ENCODE measurements at regions not wholly inside any gene's neighbourhood (a gene's known extent, or its start where the extent isn't known, plus 50 kb on each side); places are given as distances from the start of the nearest gene placed in this dataset.

DNA sequence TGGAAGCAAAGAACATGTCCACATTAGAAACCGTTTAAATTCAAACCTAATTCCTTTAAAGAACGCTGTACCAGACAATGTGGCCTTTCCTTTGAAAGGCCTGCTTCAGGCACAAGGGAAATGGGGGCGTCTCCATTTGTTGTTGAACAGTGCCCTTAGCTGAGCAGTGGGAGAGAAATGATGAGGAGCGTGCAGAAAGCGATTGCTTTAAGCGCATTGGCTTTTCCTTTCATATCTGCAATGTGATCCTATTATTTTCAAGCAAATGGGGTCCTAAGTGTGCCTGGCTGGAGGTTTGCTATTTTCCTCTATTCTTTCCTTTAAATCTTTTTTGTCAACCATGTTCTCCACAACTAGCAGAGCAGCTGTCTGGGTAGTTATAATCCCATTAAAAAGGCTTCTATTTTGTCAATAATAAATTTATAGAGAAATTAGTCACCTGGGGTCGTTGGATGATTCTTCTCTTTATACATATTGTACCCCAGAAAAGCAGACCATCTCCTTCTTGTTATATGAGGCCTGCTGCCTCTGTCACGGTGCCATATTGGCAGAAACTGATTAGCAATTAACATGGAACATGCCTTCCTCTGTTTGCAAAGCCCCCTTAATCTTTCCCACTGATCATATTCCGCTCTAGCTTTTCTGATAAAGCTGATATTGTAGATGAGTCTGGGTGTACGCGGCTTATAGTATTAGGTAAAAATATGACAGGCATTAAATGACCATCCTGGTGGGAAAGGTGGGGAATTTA, 151.1 kb upstream of the JAG1 start:
- Histone ChIP-seq H3K27ac (ENCODE audit: low read length) (no peak overlapping the region), H3K4me1 (ENCODE audit: low read length) (no peaks in the 10 kb centered on the region), H3K79me2 (ENCODE audit: low read length) (no peaks in the 10 kb centered on the region), H3K4me2 (ENCODE audit: low read length) (no peak overlapping the region), H3K4me3 (ENCODE audit: low read length) (no peak overlapping the region), H2AFZ (ENCODE audit: low read depth, low read length) (no peak overlapping the region), H3K9ac (ENCODE audit: low read length) (no peak overlapping the region), H3K36me3 (replicated peaks; ENCODE audit: low read depth, low read length) (no peaks in the 10 kb centered on the region), H3K27me3 (ENCODE audit: low read depth, low read length) (no peaks in the 10 kb centered on the region), H4K20me1 (ENCODE audit: insufficient read depth, low read length) (no peaks in the 10 kb centered on the region), H3K9me3 (ENCODE audit: insufficient read depth, low read length) (no peaks in the 10 kb centered on the region)
- TF ChIP-seq, protein P1, sequence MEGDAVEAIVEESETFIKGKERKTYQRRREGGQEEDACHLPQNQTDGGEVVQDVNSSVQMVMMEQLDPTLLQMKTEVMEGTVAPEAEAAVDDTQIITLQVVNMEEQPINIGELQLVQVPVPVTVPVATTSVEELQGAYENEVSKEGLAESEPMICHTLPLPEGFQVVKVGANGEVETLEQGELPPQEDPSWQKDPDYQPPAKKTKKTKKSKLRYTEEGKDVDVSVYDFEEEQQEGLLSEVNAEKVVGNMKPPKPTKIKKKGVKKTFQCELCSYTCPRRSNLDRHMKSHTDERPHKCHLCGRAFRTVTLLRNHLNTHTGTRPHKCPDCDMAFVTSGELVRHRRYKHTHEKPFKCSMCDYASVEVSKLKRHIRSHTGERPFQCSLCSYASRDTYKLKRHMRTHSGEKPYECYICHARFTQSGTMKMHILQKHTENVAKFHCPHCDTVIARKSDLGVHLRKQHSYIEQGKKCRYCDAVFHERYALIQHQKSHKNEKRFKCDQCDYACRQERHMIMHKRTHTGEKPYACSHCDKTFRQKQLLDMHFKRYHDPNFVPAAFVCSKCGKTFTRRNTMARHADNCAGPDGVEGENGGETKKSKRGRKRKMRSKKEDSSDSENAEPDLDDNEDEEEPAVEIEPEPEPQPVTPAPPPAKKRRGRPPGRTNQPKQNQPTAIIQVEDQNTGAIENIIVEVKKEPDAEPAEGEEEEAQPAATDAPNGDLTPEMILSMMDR (IDR thresholded peaks at IDR 0.05; ENCODE audit: low read depth, low read length): no peak
- no peak for TF ChIP-seq EZH2phosphoT487 (IDR thresholded peaks at IDR 0.05; ENCODE audit: low read depth)

- TF ChIP-seq, protein P1 (IDR thresholded peaks at IDR 0.05; ENCODE audit: low read depth, low read length): no peak
- TF ChIP-seq EZH2phosphoT487 (IDR thresholded peaks at IDR 0.05; ENCODE audit: low read depth): no peak
- H3K9me3 ChIP-seq (ENCODE audit: insufficient read depth, low read length): no peaks in the 10 kb centered on the region
- H3K36me3 ChIP-seq (replicated peaks; ENCODE audit: low read depth, low read length): no peaks in the 10 kb centered on the region
- H3K27me3 ChIP-seq (ENCODE audit: low read depth, low read length): no peaks in the 10 kb centered on the region
- H3K4me3 ChIP-seq (ENCODE audit: low read length): no peak overlapping the region
- no peak overlapping the region for H2AFZ ChIP-seq (ENCODE audit: low read depth, low read length)
- no peak overlapping the region for H3K9ac ChIP-seq (ENCODE audit: low read length)
- no peak overlapping the region for H3K27ac ChIP-seq (ENCODE audit: low read length)
- H4K20me1 ChIP-seq (ENCODE audit: insufficient read depth, low read length): no peaks in the 10 kb centered on the region
- no peak overlapping the region for H3K4me2 ChIP-seq (ENCODE audit: low read length)
- H3K79me2 ChIP-seq (ENCODE audit: low read length): no peaks in the 10 kb centered on the region
- H3K4me1 ChIP-seq (ENCODE audit: low read length): no peaks in the 10 kb centered on the region
Measured at GRCh38 chr20:10826111-10826510, 152.3 kb upstream of the JAG1 start.

GRCh38 chr20:10828180-10828579, 154.4 kb upstream of the JAG1 start:
- H3K27me3 ChIP-seq (ENCODE audit: low read depth, low read length): peaks cover 7% of the 10 kb centered on the region; the same call in 1 of the 2 replicates
- no peaks in the 10 kb centered on the region for H3K9me3 ChIP-seq (ENCODE audit: insufficient read depth, low read length)
- no peak overlapping the region for H2AFZ ChIP-seq (ENCODE audit: low read depth, low read length)
- no peaks in the 10 kb centered on the region for H3K79me2 ChIP-seq (ENCODE audit: low read length)
- H3K27ac ChIP-seq (ENCODE audit: low read length): no peak overlapping the region
- no peak overlapping the region for H3K4me2 ChIP-seq (ENCODE audit: low read length)
- TF ChIP-seq, protein P1 (IDR thresholded peaks at IDR 0.05; ENCODE audit: low read depth, low read length): no peak
- TF ChIP-seq EZH2phosphoT487 (IDR thresholded peaks at IDR 0.05; ENCODE audit: low read depth): no peak
- no peak overlapping the region for H3K4me3 ChIP-seq (ENCODE audit: low read length)
- no peaks in the 10 kb centered on the region for H3K36me3 ChIP-seq (replicated peaks; ENCODE audit: low read depth, low read length)
- no peaks in the 10 kb centered on the region for H3K4me1 ChIP-seq (ENCODE audit: low read length)
- no peaks in the 10 kb centered on the region for H4K20me1 ChIP-seq (ENCODE audit: insufficient read depth, low read length)
- H3K9ac ChIP-seq (ENCODE audit: low read length): no peak overlapping the region

- no peak overlapping the region for H3K4me3 ChIP-seq (ENCODE audit: low read length)
- H3K9me3 ChIP-seq (ENCODE audit: insufficient read depth, low read length): no peaks in the 10 kb centered on the region
- no peaks in the 10 kb centered on the region for H3K36me3 ChIP-seq (replicated peaks; ENCODE audit: low read depth, low read length)
- no peak overlapping the region for H2AFZ ChIP-seq (ENCODE audit: low read depth, low read length)
- no peak overlapping the region for H3K4me2 ChIP-seq (ENCODE audit: low read length)
- no peaks in the 10 kb centered on the region for H4K20me1 ChIP-seq (ENCODE audit: insufficient read depth, low read length)
- peaks cover 13% of the 10 kb centered on the region for H3K27me3 ChIP-seq (ENCODE audit: low read depth, low read length)
- no peaks in the 10 kb centered on the region for H3K79me2 ChIP-seq (ENCODE audit: low read length)
- H3K9ac ChIP-seq (ENCODE audit: low read length): no peak overlapping the region
- no peak overlapping the region for H3K27ac ChIP-seq (ENCODE audit: low read length)
- TF ChIP-seq, protein P1 (IDR thresholded peaks at IDR 0.05; ENCODE audit: low read depth, low read length): no peak
- no peak for TF ChIP-seq EZH2phosphoT487 (IDR thresholded peaks at IDR 0.05; ENCODE audit: low read depth)
- no peaks in the 10 kb centered on the region for H3K4me1 ChIP-seq (ENCODE audit: low read length)
Measured at GRCh38 chr20:10832141-10832540, 158.3 kb upstream of the JAG1 start.

All from OCI-LY3 (cell line).